ENCODE measurements at regions not wholly inside any gene's neighbourhood (a gene's known extent, or its start where the extent isn't known, plus 50 kb on each side); places are given as distances from the start of the nearest gene placed in this dataset.

GRCh38 chr14:22420598-22421186, 168.3 kb downstream of the DAD1 start:
- H3K56ac ChIP-seq (ENCODE audit: extremely low read depth, insufficient read depth, low read length), result no peak overlapping the region
- H3K9me1 ChIP-seq (ENCODE audit: insufficient read depth, low read length), result no peaks in the 10 kb centered on the region
- H3K4me1 ChIP-seq (ENCODE audit: control insufficient read depth, insufficient read depth, low read length), result no peaks in the 10 kb centered on the region
- H4K8ac ChIP-seq (ENCODE audit: low read depth in 2 of 2, low read length in 2 of 2), result no peak overlapping the region
- H3K23ac ChIP-seq (ENCODE audit: low read depth, low read length), result no peak overlapping the region
- H2BK20ac ChIP-seq (ENCODE audit: low read depth, low read length), result no peak overlapping the region
- TF ChIP-seq USF2 (IDR thresholded peaks at IDR 0.05; ENCODE audit: low read depth, low read length) (no peak), ELK1 (IDR thresholded peaks at IDR 0.05; ENCODE audit: borderline replicate concordance, low read depth, low read length) (no peak), BHLHE40 (IDR thresholded peaks at IDR 0.05; ENCODE audit: low read depth, low read length) (no peak), MAZ (IDR thresholded peaks at IDR 0.05; ENCODE audit: borderline replicate concordance, low read depth, low read length) (no peak), MAFK (IDR thresholded peaks at IDR 0.05; ENCODE audit: low read depth, low read length) (no peak), RAD21 (IDR thresholded peaks at IDR 0.05; ENCODE audit: low read length) (no peak), CHD1 (IDR thresholded peaks at IDR 0.05; ENCODE audit: low read depth, low read length) (no peak), CEBPB (IDR thresholded peaks at IDR 0.05; ENCODE audit: low read depth, low read length) (no peak), SMC3 (IDR thresholded peaks at IDR 0.05; ENCODE audit: low read depth, low read length) (no peak), MXI1 (IDR thresholded peaks at IDR 0.05; ENCODE audit: borderline replicate concordance, low read depth, low read length) (no peak), RCOR1 (IDR thresholded peaks at IDR 0.05; ENCODE audit: insufficient replicate concordance, low read length) (no peak), POLR2A (IDR thresholded peaks at IDR 0.05; ENCODE audit: low read depth, low read length) (no peak), RFX5 (IDR thresholded peaks at IDR 0.05; ENCODE audit: low read depth, low read length) (no peak), CTCF (conservative IDR thresholded peaks at IDR 0.05; ENCODE audit: low read depth, low read length) (no peak), FOS (IDR thresholded peaks at IDR 0.05; ENCODE audit: low read depth, low read length) (no peak), NFE2L2 (IDR thresholded peaks at IDR 0.05; ENCODE audit: low read depth, low read length) (no peak)
- H3K27me3 ChIP-seq (ENCODE audit: control insufficient read depth, insufficient read depth, low read length), result peaks cover 63% of the 10 kb centered on the region
- in situ Hi-C loops (cut with MboI; ENCODE audit: low sequenced_read_pairs), result no loop called here
- DNase-seq, result no peak
- H2AK9ac ChIP-seq (replicated peaks; ENCODE audit: low read depth, low read length, poor library complexity), result no peak overlapping the region
- H2AK5ac ChIP-seq (ENCODE audit: low read depth, low read length), result no peak overlapping the region
- H4K91ac ChIP-seq (ENCODE audit: insufficient read depth, low read depth, low read length), result no peak overlapping the region
- ChIA-PET POLR2A (ENCODE audit: unreplicated experiment) (no interaction called here), CTCF (no interaction called here)
- H3K9me3 ChIP-seq (ENCODE audit: control insufficient read depth, insufficient read depth, low read length), result no peaks in the 10 kb centered on the region
- H3K9ac ChIP-seq (ENCODE audit: low read depth, low read length), result no peak overlapping the region
- BruUV-seq (replicated peaks), result no TSS peak
- no peaks in the 10 kb centered on the region for H3K36me3 ChIP-seq (ENCODE audit: control insufficient read depth, insufficient read depth, low read length)
- no peak overlapping the region for H3K27ac ChIP-seq (ENCODE audit: insufficient read depth, low read length)
- H2AFZ ChIP-seq (replicated peaks; ENCODE audit: low read length, poor library complexity), result no peak overlapping the region
- no peak overlapping the region for H4K5ac ChIP-seq (ENCODE audit: low read depth, low read length)
- no peak overlapping the region for H3K4me3 ChIP-seq (ENCODE audit: insufficient read depth, low read depth, low read length)
- no peak overlapping the region for H2BK15ac ChIP-seq (ENCODE audit: low read depth, low read length)
- no CpG with 5 or more reads among the region's 4 CpGs for WGBS, 2 experiments (ENCODE audit: extremely low coverage in 2 of 2, insufficient read length in 1 of 2)
- H3K18ac ChIP-seq (ENCODE audit: low read depth, low read length), result no peak overlapping the region
- no peak overlapping the region for H3K4ac ChIP-seq (ENCODE audit: low read depth, low read length)
- ATAC-seq (ENCODE audit: low read depth), result no peak
- H2BK120ac ChIP-seq (ENCODE audit: low read depth, low read length), result no peak overlapping the region
- intact Hi-C loops (cut with micrococcal nuclease), result no loop called here
- H4K20me1 ChIP-seq (ENCODE audit: insufficient read depth, low read length), result no peaks in the 10 kb centered on the region
- H3K4me2 ChIP-seq (ENCODE audit: low read depth, low read length), result no peak overlapping the region
- no peak overlapping the region for H3K14ac ChIP-seq (replicated peaks; ENCODE audit: low read depth, low read length)
- dilution Hi-C loops (cut with HindIII; ENCODE audit: low sequenced_read_pairs, unreplicated experiment), result no loop called here
- no peak overlapping the region for H2BK5ac ChIP-seq (ENCODE audit: low read depth, low read length, poor library complexity, severe bottlenecking)
- H3K79me1 ChIP-seq (ENCODE audit: low read depth in 1 of 2, low read length in 2 of 2), result no peaks in the 10 kb centered on the region

Data from IMR-90 (cell line).